ENCODE measurements at regions not wholly inside any gene's neighbourhood (a gene's known extent, or its start where the extent isn't known, plus 50 kb on each side); places are given as distances from the start of the nearest gene placed in this dataset.

DNA sequence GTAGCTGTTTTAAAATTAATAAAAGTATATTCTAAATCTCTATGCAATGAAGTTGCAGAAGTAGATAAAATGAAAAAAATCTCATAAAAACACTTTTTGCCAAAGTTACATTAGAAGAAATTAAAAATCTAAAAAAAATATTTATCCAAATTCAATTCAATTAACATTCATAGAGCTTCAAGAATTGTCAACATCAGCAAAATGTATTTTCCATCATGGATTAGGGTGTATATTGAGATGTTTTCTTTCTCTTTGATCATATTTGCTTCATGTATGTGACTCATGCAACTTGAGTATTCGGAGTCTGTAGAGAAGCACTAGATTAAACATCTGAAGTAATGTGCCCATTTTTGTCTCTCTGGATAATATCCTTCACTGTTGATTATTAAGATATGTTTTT, 415.3 kb upstream of the FAM174A start:
- no peak for DNase-seq
- no peaks in the 10 kb centered on the region for H3K4me1 ChIP-seq (ENCODE audit: control insufficient read depth in 1 of 2, insufficient read depth in 2 of 2, low read length in 2 of 2)
- no peaks in the 10 kb centered on the region for H4K20me1 ChIP-seq (ENCODE audit: insufficient read depth, low read length)
- Mint-ChIP-seq H3K27ac (no peak overlapping the region), H3K27me3 (ENCODE audit: low read depth in 3 of 3) (no peaks in the 10 kb centered on the region), H3K4me1 (no peaks in the 10 kb centered on the region), H3K4me3 (no peak overlapping the region), H3K9me3 (no peaks in the 10 kb centered on the region), H3K36me3 (no peaks in the 10 kb centered on the region)
- no peak overlapping the region for H3K27ac ChIP-seq (ENCODE audit: low read depth in 1 of 2, low read length in 2 of 2)
- H3K27me3 ChIP-seq (ENCODE audit: control insufficient read depth in 2 of 2, insufficient read depth in 2 of 2, low read length in 2 of 2), result no peaks in the 10 kb centered on the region
- no CpG with 5 or more reads among the region's 1 CpG for WGBS (ENCODE audit: insufficient coverage)
- H3K36me3 ChIP-seq (replicated peaks in 1 of 2; ENCODE audit: control insufficient read depth in 1 of 2, insufficient read depth in 2 of 2, low read length in 2 of 2), result no peaks in the 10 kb centered on the region
- no peak overlapping the region for H3K9ac ChIP-seq (ENCODE audit: insufficient read depth, low read length, poor library complexity, severe bottlenecking)
- no peak overlapping the region for H3K4me2 ChIP-seq (replicated peaks; ENCODE audit: extremely low read depth, low read length, poor library complexity, severe bottlenecking)
- no peaks in the 10 kb centered on the region for H3K79me2 ChIP-seq (ENCODE audit: insufficient read depth, low read length)
- H3K4me3 ChIP-seq (replicated peaks in 1 of 3; ENCODE audit: low read depth in 2 of 3, low read length in 3 of 3), result no peak overlapping the region
- no peak for TF ChIP-seq CTCF (IDR thresholded peaks at IDR 0.05)
- H3K9me3 ChIP-seq (replicated peaks in 1 of 2; ENCODE audit: control insufficient read depth in 1 of 2, insufficient read depth in 1 of 2, low read length in 2 of 2), result no peaks in the 10 kb centered on the region
- no peak overlapping the region for H2AFZ ChIP-seq (ENCODE audit: insufficient read depth, low read depth, low read length, poor library complexity, severe bottlenecking)
- intact Hi-C loops (cut with micrococcal nuclease), result no loop called here

- Mint-ChIP-seq H3K4me1 (no peaks in the 10 kb centered on the region), H3K36me3 (no peaks in the 10 kb centered on the region), H3K27me3 (ENCODE audit: low read depth in 3 of 3) (no peaks in the 10 kb centered on the region), H3K9me3 (peaks cover 6 to 20% (median 10%) of the 10 kb centered on the region in 7 donors), H3K4me3 (no peak overlapping the region), H3K27ac (no peak overlapping the region)
- Histone ChIP-seq H3K27me3 (ENCODE audit: control insufficient read depth in 2 of 2, insufficient read depth in 2 of 2, low read length in 2 of 2) (no peaks in the 10 kb centered on the region), H3K36me3 (replicated peaks in 1 of 2; ENCODE audit: control insufficient read depth in 1 of 2, insufficient read depth in 2 of 2, low read length in 2 of 2) (no peaks in the 10 kb centered on the region), H3K4me2 (replicated peaks; ENCODE audit: extremely low read depth, low read length, poor library complexity, severe bottlenecking) (no peak overlapping the region), H3K4me3 (replicated peaks in 1 of 3; ENCODE audit: low read depth in 2 of 3, low read length in 3 of 3) (no peak overlapping the region), H3K79me2 (ENCODE audit: insufficient read depth, low read length) (no peaks in the 10 kb centered on the region), H3K9ac (ENCODE audit: insufficient read depth, low read length, poor library complexity, severe bottlenecking) (no peak overlapping the region), H4K20me1 (ENCODE audit: insufficient read depth, low read length) (no peaks in the 10 kb centered on the region), H3K4me1 (ENCODE audit: control insufficient read depth in 1 of 2, insufficient read depth in 2 of 2, low read length in 2 of 2) (no peaks in the 10 kb centered on the region), H3K27ac (ENCODE audit: low read depth in 1 of 2, low read length in 2 of 2) (no peak overlapping the region), H3K9me3 (replicated peaks in 1 of 2; ENCODE audit: control insufficient read depth in 1 of 2, insufficient read depth in 1 of 2, low read length in 2 of 2) (peaks cover 23 to 27% of the 10 kb centered on the region in 2 donors), H2AFZ (ENCODE audit: insufficient read depth, low read depth, low read length, poor library complexity, severe bottlenecking) (no peak overlapping the region)
- 50% methylated on average over 1 of the region's 2 CpGs for WGBS (ENCODE audit: insufficient coverage)
- TF ChIP-seq CTCF (IDR thresholded peaks at IDR 0.05), result no peak
- no peak for DNase-seq
- intact Hi-C loops (cut with micrococcal nuclease), result no loop called here
These were observed 424.7 kb upstream of the FAM174A start for GRCh38 chr5:100110497-100110896.
